NAMALWA (cell line): ENCODE measurements at regions not wholly inside any gene's neighbourhood (a gene's known extent, or its start where the extent isn't known, plus 50 kb on each side); places are given as distances from the start of the nearest gene placed in this dataset.
"Not testable (repeated sequence)": the region's sequence is repeated elsewhere in the genome, so short reads cannot be mapped to it uniquely, and the experiment has no call there.

Experiments used
- DNase-seq: peaks from one replicate; pipeline ENCODE4 v3.0.0-alpha.2; 2015; ENCODE audit warnings: low spot score

- DNase-seq = no peak
Observed at GRCh38 chr3:82618594-82618993, 857.1 kb upstream of the GBE1 start.

GRCh38 chr3:82610236-82610635, 848.8 kb upstream of the GBE1 start:
- no peak for DNase-seq

- no peak for DNase-seq
Observed at GRCh38 chr3:82607391-82607790, 845.9 kb upstream of the GBE1 start.

- no peak for DNase-seq
Observed at GRCh38 chr3:82596805-82597204, 835.4 kb upstream of the GBE1 start.

GRCh38 chr3:82595530-82595929, 834.1 kb upstream of the GBE1 start:
- no peak for DNase-seq

- no peak for DNase-seq
Observed at GRCh38 chr3:82587174-82587573, 825.7 kb upstream of the GBE1 start.

- no peak for DNase-seq
Observed at GRCh38 chr3:82586414-82586813, 825.0 kb upstream of the GBE1 start.

- DNase-seq = not testable (repeated sequence)
Observed at GRCh38 chr3:82586002-82586401, 824.6 kb upstream of the GBE1 start.

- not testable (repeated sequence) for DNase-seq
Observed at GRCh38 chr3:82585591-82585990, 824.1 kb upstream of the GBE1 start.

- not testable (repeated sequence) for DNase-seq
Observed at GRCh38 chr3:82584861-82585260, 823.4 kb upstream of the GBE1 start.

- DNase-seq = not testable (repeated sequence)
Observed at GRCh38 chr3:82584415-82584814, 823.0 kb upstream of the GBE1 start.

- no peak for DNase-seq
Observed at GRCh38 chr3:82581350-82581749, 819.9 kb upstream of the GBE1 start.

GRCh38 chr3:82572721-82573120, 811.3 kb upstream of the GBE1 start:
- DNase-seq = no peak

GRCh38 chr3:82568776-82569338, 807.4 kb upstream of the GBE1 start:
- DNase-seq = no peak

GRCh38 chr3:82567029-82567600, 805.7 kb upstream of the GBE1 start:
- DNase-seq = no peak

GRCh38 chr3:82562896-82563295, 801.5 kb upstream of the GBE1 start:
- no peak for DNase-seq

GRCh38 chr3:82561784-82562183, 800.3 kb upstream of the GBE1 start:
- DNase-seq = no peak

GRCh38 chr3:82558081-82558480, 796.6 kb upstream of the GBE1 start:
- DNase-seq = no peak

- no peak for DNase-seq
Observed at GRCh38 chr3:82556113-82556512, 794.7 kb upstream of the GBE1 start.

GRCh38 chr3:82542556-82542955, 781.1 kb upstream of the GBE1 start:
- not testable (repeated sequence) for DNase-seq

- DNase-seq = no peak
Observed at GRCh38 chr3:82521657-82522056, 760.2 kb upstream of the GBE1 start.

GRCh38 chr3:82520846-82521245, 759.4 kb upstream of the GBE1 start:
- no peak for DNase-seq

GRCh38 chr3:82509951-82510603, 748.6 kb upstream of the GBE1 start:
- DNase-seq = no peak
